ENCODE measurements at regions not wholly inside any gene's neighbourhood (a gene's known extent, or its start where the extent isn't known, plus 50 kb on each side); places are given as distances from the start of the nearest gene placed in this dataset.
A peak's percentile ranks its signal among the peaks of the same experiment; 100 is the strongest.
"Not testable (repeated sequence)": the region's sequence is repeated elsewhere in the genome, so short reads cannot be mapped to it uniquely, and the experiment has no call there.

- no peak for DNase-seq (ENCODE audit: low read depth)
Measured at GRCh38 chr16:65819136-65819898, 547.2 kb upstream of the CDH5 start.

DNA sequence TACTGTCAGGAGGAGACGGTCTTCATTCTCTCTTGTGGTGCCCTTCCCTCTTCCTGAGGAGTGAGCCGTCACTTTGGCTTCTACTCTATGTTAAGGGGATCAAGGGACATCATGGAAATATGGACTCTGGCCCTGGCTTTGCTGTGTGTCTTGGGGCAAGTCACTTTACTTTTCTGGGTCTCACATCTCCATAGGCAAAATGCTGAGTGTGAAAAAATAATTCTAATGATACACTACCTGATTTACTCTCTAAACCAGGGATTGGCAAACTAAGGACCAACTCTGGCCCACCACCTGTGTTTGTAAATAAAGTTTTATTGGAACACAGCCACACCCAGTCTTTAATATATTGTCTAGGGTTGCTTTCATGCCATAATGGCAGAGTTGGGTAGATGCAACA, 548.7 kb upstream of the CDH5 start:
- DNase-seq (ENCODE audit: low read depth), result no peak

- DNase-seq (ENCODE audit: low read depth), result no peak
Measured at GRCh38 chr16:65817066-65817465, 549.4 kb upstream of the CDH5 start.

DNA sequence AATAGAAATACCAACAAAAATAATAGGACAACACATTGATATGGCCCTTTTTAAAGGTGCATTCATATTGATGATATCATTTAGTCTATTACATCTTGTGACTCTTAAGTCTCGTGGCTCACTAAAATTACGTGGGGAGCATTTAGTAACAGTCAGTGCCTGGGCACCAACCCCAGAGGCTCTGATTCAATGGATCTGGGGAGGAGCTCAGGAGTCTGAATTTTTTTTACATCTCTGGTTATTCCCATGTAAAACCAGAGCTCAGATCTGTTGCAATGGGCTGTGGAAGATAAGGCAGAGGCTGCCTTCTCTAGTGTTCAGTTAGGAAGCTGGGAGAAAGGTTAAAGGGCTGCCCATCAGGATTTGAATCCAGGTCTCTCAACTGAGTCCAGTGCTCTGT, 549.9 kb upstream of the CDH5 start:
- DNase-seq (ENCODE audit: low read depth), result no peak

- no peak for DNase-seq (ENCODE audit: low read depth)
Measured at GRCh38 chr16:65815707-65816106, 550.8 kb upstream of the CDH5 start.

DNA sequence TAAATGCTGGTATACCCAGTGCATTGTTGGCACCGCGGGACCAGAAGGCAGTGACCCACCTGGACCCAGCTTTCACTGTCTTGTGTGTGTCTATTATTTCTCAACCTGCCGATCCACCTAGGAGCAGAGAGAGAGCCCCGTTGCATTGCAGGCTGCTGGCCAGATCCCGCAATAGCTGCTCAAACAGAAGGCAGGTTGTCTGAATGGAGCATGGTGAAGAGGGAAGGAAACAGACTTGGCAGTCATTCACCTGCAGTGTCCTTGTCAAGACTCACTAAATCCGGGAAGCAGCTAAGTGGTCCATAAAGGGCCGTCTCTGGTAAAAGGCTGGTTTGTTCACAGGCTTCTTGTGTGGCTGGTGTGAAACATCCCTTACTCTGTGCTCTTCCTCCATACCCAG, 552.6 kb upstream of the CDH5 start:
- DNase-seq (ENCODE audit: low read depth), result not testable (repeated sequence)

GRCh38 chr16:65809627-65810026, 556.9 kb upstream of the CDH5 start:
- no peak for DNase-seq (ENCODE audit: low read depth)

DNA sequence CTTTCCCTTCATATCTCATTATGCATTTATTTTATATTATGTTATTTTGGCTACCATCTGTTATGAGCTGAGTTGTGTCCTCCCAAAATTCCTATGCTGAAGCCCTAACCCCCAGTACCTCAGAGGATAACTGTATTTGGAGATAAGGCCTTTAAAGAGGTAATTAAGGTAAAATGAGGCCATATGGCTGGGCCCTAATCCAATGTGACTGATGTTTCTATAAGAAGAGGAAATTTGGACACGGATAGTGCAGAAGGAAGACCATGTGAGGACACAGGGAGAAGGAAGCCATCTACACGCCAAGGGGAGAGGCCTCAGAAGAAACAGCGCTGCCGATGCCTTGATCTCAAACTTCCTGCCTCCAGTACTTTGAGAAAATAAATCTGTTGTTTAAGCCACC, 557.7 kb upstream of the CDH5 start:
- no peak for DNase-seq (ENCODE audit: low read depth)

DNA sequence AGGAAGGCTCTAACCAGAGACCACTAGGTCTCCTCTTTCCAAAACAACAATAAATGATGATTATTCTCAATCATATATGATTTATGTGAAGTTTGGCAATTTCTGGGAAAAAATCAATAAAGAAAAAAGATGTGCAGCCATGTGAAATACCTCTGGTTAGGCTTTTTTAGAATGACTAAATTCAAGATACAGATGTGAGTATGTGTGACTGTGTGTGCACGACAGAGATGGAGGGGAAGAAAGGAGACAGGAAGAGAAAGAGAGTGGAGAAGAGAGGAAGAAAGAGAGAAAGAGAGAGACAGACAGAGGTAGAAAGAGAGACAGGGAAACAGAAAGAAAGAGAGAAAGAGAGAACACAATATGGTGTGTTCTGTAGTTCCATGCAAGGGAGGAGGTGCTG, 558.6 kb upstream of the CDH5 start:
- DNase-seq (ENCODE audit: low read depth), result no peak

DNA sequence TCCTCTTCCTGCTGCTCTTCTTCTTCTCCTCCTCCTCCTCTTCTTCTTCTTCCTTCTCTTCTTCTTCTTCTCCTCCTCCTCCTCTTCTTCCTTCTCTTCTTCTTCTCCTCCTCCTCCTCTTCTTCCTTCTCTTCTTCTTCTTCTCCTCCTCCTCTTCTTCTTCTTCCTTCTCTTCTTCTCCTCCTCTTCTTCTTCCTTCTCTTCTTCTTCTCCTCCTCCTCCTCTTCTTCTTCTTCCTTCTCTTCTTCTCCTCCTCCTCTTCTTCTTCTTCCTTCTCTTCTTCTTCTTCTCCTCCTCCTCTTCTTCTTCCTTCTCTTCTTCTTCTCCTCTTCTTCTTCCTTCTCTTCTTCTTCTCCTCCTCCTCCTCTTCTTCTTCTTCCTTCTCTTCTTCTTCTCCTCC, 560.8 kb upstream of the CDH5 start:
- DNase-seq (ENCODE audit: low read depth), result not testable (repeated sequence)

DNA sequence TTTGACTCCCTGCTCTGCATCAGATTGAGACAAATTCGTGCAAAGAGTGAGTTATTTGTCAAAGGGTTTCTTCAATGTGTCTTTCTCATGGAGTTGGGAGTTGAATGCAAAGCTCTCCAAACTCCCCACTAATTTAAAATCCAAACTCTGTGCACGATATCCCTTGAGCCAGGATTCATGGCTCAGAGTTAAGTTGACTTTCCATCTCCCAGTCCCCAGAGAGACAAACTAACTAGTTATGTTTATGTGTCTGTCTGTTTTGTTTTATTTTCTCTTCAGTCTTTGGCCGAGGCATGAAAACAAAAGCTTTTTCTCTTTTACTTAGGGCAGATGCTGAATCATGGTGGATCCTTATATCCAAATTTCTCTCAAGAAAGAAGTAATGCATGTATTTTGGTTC, 570.0 kb upstream of the CDH5 start:
- no peak for DNase-seq (ENCODE audit: low read depth)

DNA sequence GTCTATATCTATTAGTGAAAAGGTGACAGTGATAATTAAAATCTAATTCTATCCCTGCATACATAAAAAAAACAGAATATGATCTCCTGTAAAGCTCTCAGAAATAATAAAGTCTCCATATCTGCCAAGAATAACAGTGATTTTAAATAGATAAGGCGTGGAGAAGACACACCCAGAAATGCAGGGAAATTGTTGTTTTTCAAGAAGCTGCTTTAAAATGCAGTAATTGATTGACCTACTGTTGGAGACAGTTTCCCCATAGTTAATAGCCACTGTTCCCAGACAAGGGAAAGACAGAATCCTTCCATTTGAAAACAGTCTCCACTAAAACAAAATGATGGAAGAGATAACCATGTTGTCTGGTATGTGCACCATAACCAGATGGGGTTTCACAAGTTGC, 571.5 kb upstream of the CDH5 start:
- no peak for DNase-seq (ENCODE audit: low read depth)

- DNase-seq (ENCODE audit: low read depth), result no peak
Measured at GRCh38 chr16:65793781-65794180, 572.7 kb upstream of the CDH5 start.

GRCh38 chr16:65790768-65791167, 575.7 kb upstream of the CDH5 start:
- DNase-seq (ENCODE audit: low read depth), result no peak

DNA sequence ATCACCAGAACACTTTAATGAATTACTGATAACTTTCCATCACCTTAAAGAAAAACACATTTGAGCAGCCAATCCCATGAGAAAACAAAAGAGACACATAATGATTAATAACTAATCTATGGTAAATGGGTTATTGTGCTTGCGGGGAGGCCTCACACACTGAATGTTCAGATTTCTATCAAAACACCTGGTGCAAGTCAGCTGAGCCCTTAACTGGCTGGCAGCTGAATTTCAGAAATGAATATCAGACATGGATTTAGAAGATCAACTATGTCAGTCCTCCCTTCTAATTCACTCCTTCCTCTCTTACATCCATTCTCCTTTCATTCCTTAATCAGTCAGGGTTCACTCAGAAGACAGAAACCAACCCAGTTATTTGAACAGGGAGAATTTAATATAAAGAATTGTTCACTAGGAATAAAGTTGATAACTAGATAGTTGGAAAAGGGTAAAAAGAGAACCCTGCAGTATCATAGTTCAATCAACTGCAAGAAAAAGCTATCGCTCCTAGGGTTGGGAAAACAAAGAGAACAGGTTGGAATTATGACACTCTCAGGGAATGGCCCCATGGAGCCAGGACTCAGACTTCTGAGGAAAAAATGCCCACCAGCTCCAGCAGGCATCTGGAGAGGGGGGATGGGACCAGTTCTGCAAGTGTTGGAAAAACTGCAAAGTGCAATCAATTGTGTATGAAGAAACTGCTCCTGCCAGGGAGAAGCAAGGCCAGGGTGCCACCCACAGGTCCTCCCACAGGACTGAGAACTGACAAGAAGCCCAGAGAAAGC, 577.1 kb upstream of the CDH5 start:
- no peak for DNase-seq (ENCODE audit: low read depth)

GRCh38 chr16:65788434-65789140, 577.9 kb upstream of the CDH5 start:
- DNase-seq (ENCODE audit: low read depth), result no peak

GRCh38 chr16:65787921-65788320, 578.6 kb upstream of the CDH5 start:
- no peak for DNase-seq (ENCODE audit: low read depth)

- no peak for DNase-seq (ENCODE audit: low read depth)
Measured at GRCh38 chr16:65786916-65787315, 579.6 kb upstream of the CDH5 start.

GRCh38 chr16:65783709-65784474, 582.6 kb upstream of the CDH5 start:
- DNase-seq (ENCODE audit: low read depth), result no peak

DNA sequence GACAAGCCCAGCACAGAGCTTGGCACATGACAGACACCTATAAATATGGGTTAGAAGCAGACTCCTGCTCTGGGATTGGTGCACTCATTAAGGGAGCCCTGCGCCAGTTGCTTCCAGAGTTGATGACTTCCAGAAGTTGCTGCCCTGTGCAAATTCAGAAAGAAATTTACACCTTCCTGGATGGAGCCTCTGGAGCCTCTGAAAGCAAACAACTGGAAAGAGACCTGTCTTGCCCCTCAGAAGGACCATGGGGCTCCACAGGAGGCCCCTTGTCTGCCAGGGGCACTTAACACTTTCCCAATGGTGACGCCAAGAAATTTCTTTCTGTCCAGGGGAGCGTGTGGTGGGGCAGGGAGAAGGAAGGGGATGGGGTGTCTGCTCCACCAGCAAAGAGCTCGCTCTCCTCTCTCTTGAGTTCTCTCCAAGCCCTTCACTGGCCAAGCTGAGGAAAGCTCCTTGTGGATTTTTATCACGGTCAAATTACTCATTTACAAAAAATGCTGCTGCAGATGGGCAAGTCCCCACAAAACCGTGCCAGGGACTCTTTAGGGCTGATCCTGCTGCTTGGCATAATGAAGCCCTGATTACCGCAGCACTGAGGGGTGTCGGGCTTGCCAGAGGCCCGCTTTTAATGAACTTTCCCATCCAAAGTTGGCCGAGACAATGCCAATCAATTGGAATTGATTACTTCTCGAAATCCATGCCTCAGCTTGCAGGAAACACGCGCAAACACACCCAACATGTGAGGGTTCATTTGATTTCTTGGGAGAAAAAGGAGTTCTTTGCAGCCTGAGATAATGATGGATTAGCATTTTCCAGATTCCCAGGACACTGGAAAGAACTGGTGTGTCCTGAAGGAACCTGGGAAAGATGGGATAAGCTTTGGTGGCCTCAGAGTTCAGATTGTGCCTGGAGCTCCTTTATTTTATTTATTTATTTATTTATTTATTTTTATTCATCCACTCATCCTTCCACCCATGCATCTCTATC, 583.6 kb upstream of the CDH5 start:
- DNase-seq (ENCODE audit: low read depth), result peak; percentile 35

Data from myocyte (in vitro differentiated cells).